HEK293 (cell line): ENCODE measurements at regions not wholly inside any gene's neighbourhood (a gene's known extent, or its start where the extent isn't known, plus 50 kb on each side); places are given as distances from the start of the nearest gene placed in this dataset.

Experiments
- CTCF ChIA-PET: fragments of 350-600 bp; formaldehyde crosslinking; extraction: SDS; loops from one replicate; lab custom pipeline; 2021; ENCODE audit warnings: antibody characterized with exemption; lab: Yijun Ruan, JAX
- POLR2A ChIA-PET: fragments of 300-600 bp; formaldehyde crosslinking; extraction: SDS; loops from one replicate; lab custom pipeline; 2020; ENCODE audit warnings: antibody characterized with exemption, inconsistent platforms; lab: Yijun Ruan, JAX
- H3K27ac ChIP-seq: fragments of 200-500 bp; sonication (Bioruptor generic); 2 replicates; pipeline ENCODE4 v1.5.1; 2014; ENCODE audit warnings: low read depth, low read length, control low read depth, inconsistent platforms; ENCODE audit errors: extremely low read depth
- H3K36me3 ChIP-seq, 2 experiments: fragments of 200-500 bp in 1 of 2; sonication (Bioruptor generic) in 1 of 2; 1 replicate in 1 of 2; 2 replicates in 1 of 2; pipeline ENCODE4 v1.5.1; 2014 to 2017; ENCODE audit warnings: inconsistent platforms in 2 of 2, low read length in 2 of 2; ENCODE audit not compliant: control insufficient read depth in 2 of 2, insufficient read depth in 1 of 2
- H3K4me1 ChIP-seq: fragments of 200-500 bp; sonication (Bioruptor generic); 2 replicates; pipeline ENCODE4 v1.5.1; 2014; ENCODE audit warnings: mild to moderate bottlenecking, low read length, inconsistent platforms; ENCODE audit not compliant: control insufficient read depth, insufficient read depth
- H3K4me3 ChIP-seq: 2 replicates; pipeline ENCODE4 v1.5.1; 2011; ENCODE audit warnings: low read depth, mild to moderate bottlenecking, control low read depth, low read length, moderate library complexity
- H3K9me3 ChIP-seq: fragments of 200-500 bp; sonication (Bioruptor generic); 2 replicates; pipeline ENCODE4 v1.5.1; 2014; ENCODE audit warnings: low read depth, low read length, inconsistent platforms; ENCODE audit not compliant: control insufficient read depth, insufficient read depth
- EGR2 ChIP-seq: fragments of 450-650 bp; formaldehyde crosslinking; IDR thresholded peaks from 2 replicates; pipeline ENCODE4 v1.5.1; 2016; ENCODE audit warnings: low read depth, missing biosample characterization, missing genetic modification characterization
- HOXC10 ChIP-seq: sonication (generic); formaldehyde crosslinking; IDR thresholded peaks from 2 replicates; pipeline ENCODE4 v1.8.1; 2023; ENCODE audit warnings: mild to moderate bottlenecking, missing genetic modification reagents
- RBAK ChIP-seq: fragments of 450-650 bp; formaldehyde crosslinking; IDR thresholded peaks from 2 replicates; pipeline ENCODE4 v1.5.1; 2016; ENCODE audit warnings: missing biosample characterization, missing genetic modification characterization
- YY1 ChIP-seq: fragments of 450-650 bp; formaldehyde crosslinking; IDR thresholded peaks from 2 replicates; pipeline ENCODE4 v1.5.1; 2018; ENCODE audit warnings: missing biosample characterization, missing genetic modification characterization
- ZBTB1 ChIP-seq: fragments of 450-650 bp; formaldehyde crosslinking; IDR thresholded peaks from 2 replicates; pipeline ENCODE4 v1.5.1; 2016; ENCODE audit warnings: missing biosample characterization, missing genetic modification characterization
- ZBTB17 ChIP-seq: fragments of 450-650 bp; formaldehyde crosslinking; IDR thresholded peaks from 2 replicates; pipeline ENCODE4 v1.5.1; 2016; ENCODE audit warnings: missing biosample characterization, missing genetic modification characterization
- ZIC2 ChIP-seq: fragments of 450-650 bp; formaldehyde crosslinking; IDR thresholded peaks from 2 replicates; pipeline ENCODE4 v1.5.1; 2016; ENCODE audit warnings: missing biosample characterization, missing genetic modification characterization
- ZNF174 ChIP-seq: fragments of 450-650 bp; formaldehyde crosslinking; IDR thresholded peaks from 2 replicates; pipeline ENCODE4 v1.5.0; 2017; ENCODE audit warnings: missing biosample characterization, mild to moderate bottlenecking, missing genetic modification characterization
- ZNF23 ChIP-seq: fragments of 450-650 bp; formaldehyde crosslinking; IDR thresholded peaks from 2 replicates; pipeline ENCODE4 v1.5.1; 2016; ENCODE audit warnings: missing biosample characterization, missing genetic modification characterization, borderline replicate concordance
- ZNF274 ChIP-seq, 2 experiments: fragments of 200-500 bp in 1 of 2; fragments of 450-650 bp in 1 of 2; sonication (Bioruptor generic) in 1 of 2; formaldehyde crosslinking in 1 of 2; IDR thresholded peaks; 2 replicates each; pipeline versions ENCODE4 v1.5.1 to v1.6.1; 2014 to 2016; ENCODE audit warnings: borderline replicate concordance in 1 of 2, inconsistent platforms in 1 of 2, low read length in 1 of 2, missing biosample characterization in 1 of 2, missing genetic modification characterization in 1 of 2
- ZNF423 ChIP-seq: fragments of 450-650 bp; formaldehyde crosslinking; IDR thresholded peaks from 2 replicates; pipeline ENCODE4 v1.5.1; 2016; ENCODE audit warnings: missing biosample characterization, missing genetic modification characterization
- ZNF510 ChIP-seq: fragments of 450-650 bp; formaldehyde crosslinking; IDR thresholded peaks from 2 replicates; pipeline ENCODE4 v1.5.1; 2018; ENCODE audit warnings: mild to moderate bottlenecking, missing genetic modification characterization, missing biosample characterization; ENCODE audit not compliant: insufficient replicate concordance
- ZNF560 ChIP-seq: fragments of 450-650 bp; formaldehyde crosslinking; IDR thresholded peaks from 2 replicates; pipeline ENCODE4 v1.5.1; 2017; ENCODE audit warnings: missing biosample characterization, missing genetic modification characterization, borderline replicate concordance
- TF ChIP-seq, protein P1 (sequence below): fragments of 450-650 bp; formaldehyde crosslinking; conservative IDR thresholded peaks from 2 replicates; pipeline ENCODE4 v1.5.1; 2016; ENCODE audit warnings: low read depth, missing biosample characterization, missing genetic modification characterization
- TF ChIP-seq, protein P2 (sequence below): IDR thresholded peaks from 2 replicates; pipeline ENCODE4 v1.6.1; 2011; ENCODE audit warnings: mild to moderate bottlenecking, low read depth, low read length, borderline replicate concordance
- TF ChIP-seq, protein P3 (sequence below): fragments of 450-650 bp; formaldehyde crosslinking; IDR thresholded peaks from 2 replicates; pipeline ENCODE4 v1.5.1; 2016; ENCODE audit warnings: missing biosample characterization, missing genetic modification characterization
- TF ChIP-seq, protein P4 (sequence below): fragments of 450-650 bp; formaldehyde crosslinking; IDR thresholded peaks from 2 replicates; pipeline ENCODE4 v1.5.1; 2017; ENCODE audit warnings: missing biosample characterization, missing genetic modification characterization
- TF ChIP-seq, protein P5 (sequence below): fragments of 450-650 bp; formaldehyde crosslinking; IDR thresholded peaks from 2 replicates; pipeline ENCODE4 v1.5.1; 2016; ENCODE audit warnings: missing biosample characterization, missing genetic modification characterization, borderline replicate concordance
- TF ChIP-seq, protein P6 (sequence below): fragments of 450-650 bp; IDR thresholded peaks from 2 replicates; pipeline ENCODE4 v1.5.1; 2018; ENCODE audit warnings: missing biosample characterization, missing genetic modification characterization
- TF ChIP-seq, protein P7 (sequence below): fragments of 450-650 bp; formaldehyde crosslinking; IDR thresholded peaks from 2 replicates; pipeline ENCODE4 v1.5.1; 2016; ENCODE audit warnings: missing biosample characterization, missing genetic modification characterization

DNA sequence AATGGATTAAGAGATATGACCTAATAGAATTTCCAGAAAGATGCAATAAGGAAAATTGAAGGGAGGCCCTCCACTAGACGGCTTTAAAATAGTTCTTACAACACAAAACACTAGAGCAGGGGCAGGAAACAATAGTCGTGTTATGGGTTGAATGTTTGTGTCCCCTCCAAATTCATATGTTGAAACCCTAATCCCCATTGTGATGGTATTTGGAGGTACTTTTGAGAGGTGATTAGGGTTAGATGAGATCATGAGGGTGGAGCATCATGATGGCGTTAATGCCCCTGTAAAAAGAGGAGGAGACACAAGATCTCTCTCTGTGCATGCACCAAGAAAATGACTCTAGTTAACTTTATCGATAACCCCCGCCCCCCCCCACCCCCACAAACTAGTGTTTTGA, 104.0 kb upstream of the HMGN3 start (continued):
- TF ChIP-seq, protein P1, sequence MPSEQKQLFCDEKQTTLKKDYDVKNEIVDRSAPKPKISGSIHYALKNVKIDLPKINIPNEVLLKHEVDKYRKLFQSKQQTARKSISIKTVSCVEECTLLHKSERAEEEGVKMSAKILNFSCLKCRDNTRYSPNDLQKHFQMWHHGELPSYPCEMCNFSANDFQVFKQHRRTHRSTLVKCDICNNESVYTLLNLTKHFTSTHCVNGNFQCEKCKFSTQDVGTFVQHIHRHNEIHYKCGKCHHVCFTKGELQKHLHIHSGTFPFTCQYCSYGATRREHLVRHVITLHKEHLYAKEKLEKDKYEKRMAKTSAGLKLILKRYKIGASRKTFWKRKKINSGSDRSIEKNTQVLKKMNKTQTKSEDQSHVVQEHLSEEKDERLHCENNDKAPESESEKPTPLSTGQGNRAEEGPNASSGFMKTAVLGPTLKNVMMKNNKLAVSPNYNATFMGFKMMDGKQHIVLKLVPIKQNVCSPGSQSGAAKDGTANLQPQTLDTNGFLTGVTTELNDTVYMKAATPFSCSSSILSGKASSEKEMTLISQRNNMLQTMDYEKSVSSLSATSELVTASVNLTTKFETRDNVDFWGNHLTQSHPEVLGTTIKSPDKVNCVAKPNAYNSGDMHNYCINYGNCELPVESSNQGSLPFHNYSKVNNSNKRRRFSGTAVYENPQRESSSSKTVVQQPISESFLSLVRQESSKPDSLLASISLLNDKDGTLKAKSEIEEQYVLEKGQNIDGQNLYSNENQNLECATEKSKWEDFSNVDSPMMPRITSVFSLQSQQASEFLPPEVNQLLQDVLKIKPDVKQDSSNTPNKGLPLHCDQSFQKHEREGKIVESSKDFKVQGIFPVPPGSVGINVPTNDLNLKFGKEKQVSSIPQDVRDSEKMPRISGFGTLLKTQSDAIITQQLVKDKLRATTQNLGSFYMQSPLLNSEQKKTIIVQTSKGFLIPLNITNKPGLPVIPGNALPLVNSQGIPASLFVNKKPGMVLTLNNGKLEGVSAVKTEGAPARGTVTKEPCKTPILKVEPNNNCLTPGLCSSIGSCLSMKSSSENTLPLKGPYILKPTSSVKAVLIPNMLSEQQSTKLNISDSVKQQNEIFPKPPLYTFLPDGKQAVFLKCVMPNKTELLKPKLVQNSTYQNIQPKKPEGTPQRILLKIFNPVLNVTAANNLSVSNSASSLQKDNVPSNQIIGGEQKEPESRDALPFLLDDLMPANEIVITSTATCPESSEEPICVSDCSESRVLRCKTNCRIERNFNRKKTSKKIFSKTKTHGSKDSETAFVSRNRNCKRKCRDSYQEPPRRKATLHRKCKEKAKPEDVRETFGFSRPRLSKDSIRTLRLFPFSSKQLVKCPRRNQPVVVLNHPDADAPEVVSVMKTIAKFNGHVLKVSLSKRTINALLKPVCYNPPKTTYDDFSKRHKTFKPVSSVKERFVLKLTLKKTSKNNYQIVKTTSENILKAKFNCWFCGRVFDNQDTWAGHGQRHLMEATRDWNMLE (tag by site-specific recombination) = no peak
- no peak for TF ChIP-seq ZNF274 (IDR thresholded peaks at IDR 0.05; ENCODE audit: low read length)
- TF ChIP-seq ZNF274 (tag by site-specific recombination; IDR thresholded peaks at IDR 0.05; ENCODE audit: borderline replicate concordance) = no peak
- no peak for TF ChIP-seq ZNF23 (tag by site-specific recombination)
- TF ChIP-seq ZIC2 (tag by site-specific recombination) = no peak
- TF ChIP-seq ZBTB17 (tag by site-specific recombination) = no peak
- no peak for TF ChIP-seq ZNF423 (tag by site-specific recombination)
- TF ChIP-seq HOXC10 (CRISPR knock-in tag) = no peak

DNA sequence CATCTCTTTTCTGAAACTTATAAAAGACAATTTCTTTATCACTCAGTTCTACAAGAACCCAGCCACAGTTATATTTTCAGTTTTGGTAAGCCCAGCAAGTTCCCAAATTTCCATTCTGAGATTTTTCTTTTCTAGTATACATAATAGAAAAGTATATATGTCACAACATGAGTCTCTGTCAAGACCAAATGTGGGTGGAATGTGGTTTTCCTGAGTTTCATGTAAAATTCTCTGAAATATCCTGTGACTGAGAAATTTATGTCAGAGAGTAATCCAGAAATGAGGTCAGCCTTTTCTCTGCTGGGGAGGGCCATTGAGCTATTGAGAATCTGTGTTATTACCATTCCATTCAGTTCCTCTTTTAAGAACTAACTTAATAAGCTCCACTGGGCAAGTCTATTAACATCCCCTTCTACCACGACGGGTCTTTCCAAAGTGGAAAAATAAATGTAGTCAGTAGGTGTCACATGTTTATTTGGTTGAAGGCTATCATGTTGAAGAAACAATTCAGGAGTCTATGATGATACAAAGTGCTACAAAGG, 100.7 kb upstream of the HMGN3 start:
- no peaks in the 10 kb centered on the region for H3K9me3 ChIP-seq
- H3K4me1 ChIP-seq = no peaks in the 10 kb centered on the region
- no peak overlapping the region for H3K27ac ChIP-seq
- H3K4me3 ChIP-seq = no peak overlapping the region
- ChIA-PET POLR2A (no interaction called here), CTCF (no interaction called here)
- H3K36me3 ChIP-seq = no peaks in the 10 kb centered on the region
- TF ChIP-seq, protein P2, sequence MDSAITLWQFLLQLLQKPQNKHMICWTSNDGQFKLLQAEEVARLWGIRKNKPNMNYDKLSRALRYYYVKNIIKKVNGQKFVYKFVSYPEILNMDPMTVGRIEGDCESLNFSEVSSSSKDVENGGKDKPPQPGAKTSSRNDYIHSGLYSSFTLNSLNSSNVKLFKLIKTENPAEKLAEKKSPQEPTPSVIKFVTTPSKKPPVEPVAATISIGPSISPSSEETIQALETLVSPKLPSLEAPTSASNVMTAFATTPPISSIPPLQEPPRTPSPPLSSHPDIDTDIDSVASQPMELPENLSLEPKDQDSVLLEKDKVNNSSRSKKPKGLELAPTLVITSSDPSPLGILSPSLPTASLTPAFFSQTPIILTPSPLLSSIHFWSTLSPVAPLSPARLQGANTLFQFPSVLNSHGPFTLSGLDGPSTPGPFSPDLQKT = no peak
- TF ChIP-seq, protein P3, sequence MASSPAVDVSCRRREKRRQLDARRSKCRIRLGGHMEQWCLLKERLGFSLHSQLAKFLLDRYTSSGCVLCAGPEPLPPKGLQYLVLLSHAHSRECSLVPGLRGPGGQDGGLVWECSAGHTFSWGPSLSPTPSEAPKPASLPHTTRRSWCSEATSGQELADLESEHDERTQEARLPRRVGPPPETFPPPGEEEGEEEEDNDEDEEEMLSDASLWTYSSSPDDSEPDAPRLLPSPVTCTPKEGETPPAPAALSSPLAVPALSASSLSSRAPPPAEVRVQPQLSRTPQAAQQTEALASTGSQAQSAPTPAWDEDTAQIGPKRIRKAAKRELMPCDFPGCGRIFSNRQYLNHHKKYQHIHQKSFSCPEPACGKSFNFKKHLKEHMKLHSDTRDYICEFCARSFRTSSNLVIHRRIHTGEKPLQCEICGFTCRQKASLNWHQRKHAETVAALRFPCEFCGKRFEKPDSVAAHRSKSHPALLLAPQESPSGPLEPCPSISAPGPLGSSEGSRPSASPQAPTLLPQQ (tag by site-specific recombination) = no peak
- TF ChIP-seq, protein P4, sequence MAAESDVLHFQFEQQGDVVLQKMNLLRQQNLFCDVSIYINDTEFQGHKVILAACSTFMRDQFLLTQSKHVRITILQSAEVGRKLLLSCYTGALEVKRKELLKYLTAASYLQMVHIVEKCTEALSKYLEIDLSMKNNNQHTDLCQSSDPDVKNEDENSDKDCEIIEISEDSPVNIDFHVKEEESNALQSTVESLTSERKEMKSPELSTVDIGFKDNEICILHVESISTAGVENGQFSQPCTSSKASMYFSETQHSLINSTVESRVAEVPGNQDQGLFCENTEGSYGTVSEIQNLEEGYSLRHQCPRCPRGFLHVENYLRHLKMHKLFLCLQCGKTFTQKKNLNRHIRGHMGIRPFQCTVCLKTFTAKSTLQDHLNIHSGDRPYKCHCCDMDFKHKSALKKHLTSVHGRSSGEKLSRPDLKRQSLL (tag by site-specific recombination) = no peak
- TF ChIP-seq ZNF510 (tag by site-specific recombination) (no peak), ZBTB1 (no peak), YY1 (tag by site-specific recombination) (no peak), EGR2 (tag by site-specific recombination) (no peak), ZNF174 (no peak), RBAK (no peak), ZNF560 (tag by site-specific recombination) (no peak)
- TF ChIP-seq, protein P5, sequence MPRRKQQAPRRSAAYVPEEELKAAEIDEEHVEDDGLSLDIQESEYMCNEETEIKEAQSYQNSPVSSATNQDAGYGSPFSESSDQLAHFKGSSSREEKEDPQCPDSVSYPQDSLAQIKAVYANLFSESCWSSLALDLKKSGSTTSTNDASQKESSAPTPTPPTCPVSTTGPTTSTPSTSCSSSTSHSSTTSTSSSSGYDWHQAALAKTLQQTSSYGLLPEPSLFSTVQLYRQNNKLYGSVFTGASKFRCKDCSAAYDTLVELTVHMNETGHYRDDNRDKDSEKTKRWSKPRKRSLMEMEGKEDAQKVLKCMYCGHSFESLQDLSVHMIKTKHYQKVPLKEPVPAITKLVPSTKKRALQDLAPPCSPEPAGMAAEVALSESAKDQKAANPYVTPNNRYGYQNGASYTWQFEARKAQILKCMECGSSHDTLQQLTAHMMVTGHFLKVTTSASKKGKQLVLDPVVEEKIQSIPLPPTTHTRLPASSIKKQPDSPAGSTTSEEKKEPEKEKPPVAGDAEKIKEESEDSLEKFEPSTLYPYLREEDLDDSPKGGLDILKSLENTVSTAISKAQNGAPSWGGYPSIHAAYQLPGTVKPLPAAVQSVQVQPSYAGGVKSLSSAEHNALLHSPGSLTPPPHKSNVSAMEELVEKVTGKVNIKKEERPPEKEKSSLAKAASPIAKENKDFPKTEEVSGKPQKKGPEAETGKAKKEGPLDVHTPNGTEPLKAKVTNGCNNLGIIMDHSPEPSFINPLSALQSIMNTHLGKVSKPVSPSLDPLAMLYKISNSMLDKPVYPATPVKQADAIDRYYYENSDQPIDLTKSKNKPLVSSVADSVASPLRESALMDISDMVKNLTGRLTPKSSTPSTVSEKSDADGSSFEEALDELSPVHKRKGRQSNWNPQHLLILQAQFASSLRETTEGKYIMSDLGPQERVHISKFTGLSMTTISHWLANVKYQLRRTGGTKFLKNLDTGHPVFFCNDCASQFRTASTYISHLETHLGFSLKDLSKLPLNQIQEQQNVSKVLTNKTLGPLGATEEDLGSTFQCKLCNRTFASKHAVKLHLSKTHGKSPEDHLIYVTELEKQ = no peak
- TF ChIP-seq, protein P6, sequence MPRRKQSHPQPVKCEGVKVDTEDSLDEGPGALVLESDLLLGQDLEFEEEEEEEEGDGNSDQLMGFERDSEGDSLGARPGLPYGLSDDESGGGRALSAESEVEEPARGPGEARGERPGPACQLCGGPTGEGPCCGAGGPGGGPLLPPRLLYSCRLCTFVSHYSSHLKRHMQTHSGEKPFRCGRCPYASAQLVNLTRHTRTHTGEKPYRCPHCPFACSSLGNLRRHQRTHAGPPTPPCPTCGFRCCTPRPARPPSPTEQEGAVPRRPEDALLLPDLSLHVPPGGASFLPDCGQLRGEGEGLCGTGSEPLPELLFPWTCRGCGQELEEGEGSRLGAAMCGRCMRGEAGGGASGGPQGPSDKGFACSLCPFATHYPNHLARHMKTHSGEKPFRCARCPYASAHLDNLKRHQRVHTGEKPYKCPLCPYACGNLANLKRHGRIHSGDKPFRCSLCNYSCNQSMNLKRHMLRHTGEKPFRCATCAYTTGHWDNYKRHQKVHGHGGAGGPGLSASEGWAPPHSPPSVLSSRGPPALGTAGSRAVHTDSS = no peak
- TF ChIP-seq, protein P7, sequence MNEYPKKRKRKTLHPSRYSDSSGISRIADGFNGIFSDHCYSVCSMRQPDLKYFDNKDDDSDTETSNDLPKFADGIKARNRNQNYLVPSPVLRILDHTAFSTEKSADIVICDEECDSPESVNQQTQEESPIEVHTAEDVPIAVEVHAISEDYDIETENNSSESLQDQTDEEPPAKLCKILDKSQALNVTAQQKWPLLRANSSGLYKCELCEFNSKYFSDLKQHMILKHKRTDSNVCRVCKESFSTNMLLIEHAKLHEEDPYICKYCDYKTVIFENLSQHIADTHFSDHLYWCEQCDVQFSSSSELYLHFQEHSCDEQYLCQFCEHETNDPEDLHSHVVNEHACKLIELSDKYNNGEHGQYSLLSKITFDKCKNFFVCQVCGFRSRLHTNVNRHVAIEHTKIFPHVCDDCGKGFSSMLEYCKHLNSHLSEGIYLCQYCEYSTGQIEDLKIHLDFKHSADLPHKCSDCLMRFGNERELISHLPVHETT (tag by site-specific recombination) = no peak
